ENCODE measurements at regions not wholly inside any gene's neighbourhood (a gene's known extent, or its start where the extent isn't known, plus 50 kb on each side); places are given as distances from the start of the nearest gene placed in this dataset.

DNA sequence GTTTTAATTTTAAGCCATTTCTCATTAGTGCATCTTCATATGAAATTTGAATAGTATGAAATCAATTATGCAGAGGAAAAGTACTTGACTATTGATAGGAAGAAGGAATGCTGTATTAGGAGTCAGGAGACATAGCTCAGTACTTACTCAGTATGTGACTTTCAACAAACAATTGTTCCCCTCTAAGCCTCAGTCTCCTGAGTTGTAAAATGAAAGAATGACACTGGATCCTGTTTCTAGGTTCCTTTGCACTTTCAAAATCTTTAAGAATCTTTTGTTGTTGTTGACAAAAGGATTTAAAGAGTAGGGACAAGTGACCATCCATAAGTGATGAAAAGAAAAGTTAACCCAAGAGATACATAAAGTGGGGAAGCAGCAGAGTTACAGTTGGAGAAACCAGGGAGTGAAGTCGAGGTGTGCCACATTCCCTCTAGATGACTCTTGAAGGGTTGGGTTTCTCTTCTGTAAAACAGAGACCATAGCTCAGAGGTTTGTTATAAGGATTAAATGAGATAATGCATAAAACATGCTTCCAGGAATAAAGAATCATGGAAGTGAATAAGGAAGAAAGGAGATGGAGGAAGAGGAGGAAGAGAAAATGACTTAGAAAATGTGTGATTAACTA, 105.7 kb upstream of the KCNJ15 start:
- DNase-seq (ENCODE audit: low spot score), result no peak

DNA sequence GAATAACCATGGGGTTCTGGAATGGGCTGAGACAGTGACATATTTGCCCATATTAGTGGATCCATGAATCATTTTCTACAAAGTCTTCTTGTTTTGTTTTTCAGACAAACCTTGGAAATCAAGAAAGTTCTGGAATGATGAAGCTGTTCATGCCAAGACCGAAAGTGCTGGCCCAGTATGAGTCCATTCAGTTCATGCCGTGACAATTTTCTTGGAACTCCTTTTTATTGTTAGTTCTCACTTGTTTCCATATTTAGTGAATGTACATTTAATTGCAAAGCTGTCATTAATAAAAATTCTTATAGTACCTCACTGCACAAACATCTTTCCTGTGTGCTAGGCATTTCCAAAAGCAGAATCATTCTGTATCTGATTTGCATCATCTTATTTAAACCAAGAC, 100.6 kb upstream of the KCNJ15 start:
- DNase-seq (ENCODE audit: low spot score), result no peak

DNA sequence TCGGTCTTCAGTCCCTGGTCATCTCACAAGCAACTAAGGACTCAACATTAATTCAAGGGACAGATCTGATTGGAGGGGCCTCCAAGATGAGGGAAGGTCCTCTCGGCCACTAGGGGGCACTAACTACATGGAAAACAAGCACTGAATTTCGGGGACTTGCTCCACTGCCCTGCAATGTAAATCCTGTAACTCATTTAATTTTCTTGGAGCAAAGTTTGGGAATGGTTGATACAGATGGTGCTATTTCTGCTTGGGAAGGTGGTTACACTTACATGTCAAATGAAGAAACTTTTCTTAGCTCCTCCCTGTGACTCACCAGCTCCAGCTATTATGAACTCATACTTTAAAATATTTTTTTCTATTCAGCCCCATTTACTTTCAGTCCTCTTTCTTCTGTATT, 97.4 kb upstream of the KCNJ15 start:
- DNase-seq (ENCODE audit: low spot score), result peak; percentile 52

DNA sequence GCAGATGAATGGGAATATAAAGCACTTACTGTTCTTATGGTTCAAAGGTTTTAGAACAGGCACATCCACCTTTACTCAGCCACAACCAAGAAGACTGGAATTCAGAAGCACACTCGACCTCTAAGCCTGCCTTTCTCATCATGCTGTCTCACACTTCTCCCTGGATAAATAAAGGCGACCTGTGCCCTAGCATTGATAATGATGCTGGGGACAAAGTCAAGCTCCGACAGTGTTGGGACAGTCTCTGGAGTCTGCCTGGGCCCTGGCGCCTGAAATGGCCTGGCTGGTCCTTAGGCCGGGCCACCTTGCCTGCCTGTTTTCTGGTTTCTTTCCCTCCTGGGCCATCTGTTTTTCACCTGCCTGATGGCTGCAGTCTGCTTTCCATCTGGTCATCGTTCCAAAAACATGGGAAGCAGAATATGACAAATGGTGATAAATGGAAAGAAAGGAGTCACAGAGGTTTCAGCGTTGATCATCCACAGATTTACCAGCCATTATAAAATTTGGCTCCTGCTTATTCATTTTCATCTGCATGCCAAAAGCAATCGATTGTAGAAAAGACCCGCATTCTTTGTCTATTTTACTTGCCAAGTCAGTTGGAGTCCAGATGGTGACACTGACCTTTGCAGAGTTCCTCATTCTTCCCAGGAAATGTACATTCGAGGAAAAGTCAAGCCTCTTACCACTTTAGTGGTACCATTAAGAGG, 91.2 kb upstream of the KCNJ15 start:
- DNase-seq (ENCODE audit: low spot score), result no peak

DNA sequence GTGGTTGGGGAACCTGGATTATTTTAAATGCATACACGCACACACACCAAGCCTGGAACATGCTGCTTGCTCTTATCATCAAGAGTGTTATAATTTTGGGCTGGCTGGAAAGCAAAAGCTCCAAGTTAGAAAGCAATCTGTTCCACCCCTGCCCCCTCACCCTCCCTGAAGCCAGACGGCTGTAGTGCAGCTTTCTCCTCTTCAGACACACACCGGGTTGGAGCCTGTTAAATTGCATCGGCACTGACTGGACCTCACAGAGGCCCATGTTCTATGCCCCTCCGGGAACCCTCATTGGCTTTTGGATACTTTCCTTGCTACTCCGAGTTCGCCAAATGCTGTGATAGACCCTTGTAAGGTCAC, 90.6 kb upstream of the KCNJ15 start:
- no peak for DNase-seq (ENCODE audit: low spot score)

DNA sequence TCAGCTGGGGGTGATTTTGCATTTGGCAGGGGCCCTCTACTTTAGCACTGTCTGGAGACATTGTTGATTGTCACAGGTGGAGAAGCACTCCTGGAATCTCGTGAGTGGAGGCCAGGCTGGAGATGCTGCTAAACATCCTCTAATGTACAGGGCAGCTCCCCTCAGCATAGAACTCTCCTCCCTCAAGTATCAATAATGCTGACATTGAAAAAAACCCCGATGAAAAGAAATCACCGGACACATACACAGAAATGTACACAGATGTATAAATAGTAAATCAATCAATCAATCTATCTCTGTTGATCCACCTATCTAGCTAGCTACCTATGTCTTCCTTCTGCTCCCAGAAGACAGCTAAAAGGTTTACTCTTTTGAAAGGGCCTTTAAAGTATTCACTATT, 89.4 kb upstream of the KCNJ15 start:
- DNase-seq (ENCODE audit: low spot score), result no peak

DNA sequence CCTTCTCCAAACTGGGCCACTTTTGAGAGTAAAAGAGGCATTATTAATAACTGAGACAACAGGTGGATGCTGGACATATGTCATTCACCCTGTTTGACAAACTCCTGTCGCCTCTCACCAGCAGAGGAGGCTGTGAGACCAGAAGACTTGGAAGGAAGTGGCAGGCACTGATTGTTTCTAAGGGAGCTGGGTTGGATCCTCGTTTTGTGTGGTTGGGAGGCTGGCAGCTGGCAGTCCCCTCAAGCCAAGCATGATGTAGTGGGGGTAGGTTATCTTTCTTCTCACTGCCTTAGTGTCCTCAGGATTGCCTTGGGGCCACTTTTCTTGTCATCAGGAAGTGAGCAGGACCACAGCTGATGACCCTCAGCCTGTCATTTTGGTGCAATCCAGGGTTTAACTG, 86.5 kb upstream of the KCNJ15 start:
- peak; percentile 59 for DNase-seq (ENCODE audit: low spot score)

DNA sequence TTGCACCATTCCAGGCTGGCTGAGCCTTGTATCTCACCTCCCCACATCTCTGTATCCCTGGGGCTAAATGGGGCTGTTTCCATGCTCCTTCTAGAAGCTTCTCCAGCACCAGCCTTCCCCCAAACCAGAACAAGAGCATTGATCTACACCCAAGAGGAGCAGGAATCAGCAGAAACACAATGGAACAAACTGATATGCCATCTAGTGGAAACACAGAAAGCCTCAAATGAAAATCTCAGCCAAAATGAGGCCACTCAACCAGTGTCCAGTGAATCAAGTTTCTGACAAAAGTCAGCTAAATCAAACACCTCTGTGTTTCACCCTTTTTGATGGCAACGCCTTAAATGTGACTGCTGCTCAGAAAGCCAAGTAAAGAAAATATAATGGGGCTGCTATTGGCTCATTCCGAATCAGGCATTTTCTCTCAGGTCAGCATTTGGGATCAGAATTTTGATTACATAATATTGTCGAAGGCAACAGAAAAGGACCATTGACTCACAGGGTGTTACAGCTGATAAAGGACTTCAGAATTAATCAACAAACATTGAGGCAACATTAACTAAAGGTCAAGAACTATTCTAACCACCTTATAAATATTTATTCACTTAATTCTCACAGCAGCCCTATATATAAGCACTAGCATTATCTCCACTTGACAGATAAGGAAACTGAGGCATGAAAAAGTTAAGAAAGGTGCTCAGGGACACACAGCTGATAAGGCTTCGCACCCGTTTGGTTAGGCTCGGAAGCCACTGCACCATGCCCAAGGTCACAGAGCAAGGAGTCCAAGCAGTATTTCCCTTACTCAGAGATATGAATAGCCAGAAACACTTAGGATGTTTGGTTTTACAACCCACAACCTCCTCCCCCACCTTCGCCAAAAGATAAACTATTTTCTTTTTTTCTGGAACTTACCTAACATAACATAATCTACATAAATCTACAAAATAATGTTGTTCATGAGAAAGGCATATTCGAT, 85.8 kb upstream of the KCNJ15 start:
- no peak for DNase-seq (ENCODE audit: low spot score)

DNA sequence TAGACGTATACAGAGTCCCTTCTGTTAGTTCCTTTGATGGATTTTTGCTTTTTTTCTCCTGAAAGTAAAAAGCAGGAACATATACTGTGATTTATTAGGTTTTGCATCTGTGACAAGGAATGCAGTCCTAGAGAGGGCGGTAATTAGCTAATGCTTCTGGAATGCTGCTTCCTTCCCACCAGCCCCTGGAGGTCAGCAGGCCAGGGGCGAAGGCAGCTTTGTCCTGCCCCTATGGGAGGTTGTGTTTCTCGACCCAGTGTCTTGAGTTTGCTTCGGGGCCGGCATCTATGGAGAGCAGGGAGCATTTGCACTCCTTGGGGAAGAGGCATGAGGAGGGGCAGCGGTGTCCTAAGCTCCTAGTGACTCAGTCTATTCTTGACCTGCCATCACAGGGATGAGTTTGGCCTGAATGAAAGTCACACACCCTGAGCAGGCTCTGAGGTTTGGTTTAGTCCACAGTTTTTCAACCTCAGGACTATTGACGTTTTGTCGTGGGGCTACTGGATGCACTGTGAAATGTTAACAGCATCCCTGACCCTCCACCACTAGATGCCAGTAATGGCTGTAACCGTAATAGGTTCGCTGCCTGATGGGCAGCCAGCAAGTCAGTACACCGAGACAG, 85.0 kb upstream of the KCNJ15 start:
- no peak for DNase-seq (ENCODE audit: low spot score)

DNA sequence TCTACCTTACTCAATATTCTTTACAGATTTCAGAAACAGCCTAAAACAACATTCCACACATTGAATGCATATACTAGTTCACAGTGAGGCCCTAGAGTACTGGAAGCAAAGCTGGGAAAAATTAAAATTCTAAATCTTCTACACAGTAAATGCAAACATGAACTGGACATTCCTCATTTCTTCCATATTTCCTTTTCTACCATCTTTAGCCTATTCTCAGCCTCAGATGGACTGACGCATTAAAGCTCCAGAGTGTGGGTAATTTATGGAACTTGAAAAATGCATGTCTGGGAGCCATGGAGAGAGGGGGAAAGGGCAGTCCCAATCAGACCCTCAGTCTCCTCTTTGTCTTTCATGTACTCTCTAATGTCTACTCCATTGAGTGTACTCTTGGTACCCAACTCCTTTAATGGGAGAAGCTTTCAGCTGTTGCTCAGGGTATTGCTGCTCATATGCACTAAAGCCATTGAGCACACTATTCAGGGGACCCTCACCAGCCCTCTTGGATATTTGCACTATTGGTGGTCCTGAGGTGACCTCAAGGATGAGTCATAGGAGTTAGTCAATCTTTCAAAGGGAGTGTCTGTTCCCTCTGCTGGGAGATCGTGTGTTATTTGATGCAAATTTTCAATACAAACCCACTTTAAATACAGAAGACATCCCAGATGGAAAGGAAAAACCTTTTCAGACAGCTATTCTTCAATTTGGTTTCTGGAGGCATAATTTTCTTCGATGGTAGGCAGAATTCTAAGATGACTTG, 83.3 kb upstream of the KCNJ15 start:
- no peak for DNase-seq (ENCODE audit: low spot score)

DNA sequence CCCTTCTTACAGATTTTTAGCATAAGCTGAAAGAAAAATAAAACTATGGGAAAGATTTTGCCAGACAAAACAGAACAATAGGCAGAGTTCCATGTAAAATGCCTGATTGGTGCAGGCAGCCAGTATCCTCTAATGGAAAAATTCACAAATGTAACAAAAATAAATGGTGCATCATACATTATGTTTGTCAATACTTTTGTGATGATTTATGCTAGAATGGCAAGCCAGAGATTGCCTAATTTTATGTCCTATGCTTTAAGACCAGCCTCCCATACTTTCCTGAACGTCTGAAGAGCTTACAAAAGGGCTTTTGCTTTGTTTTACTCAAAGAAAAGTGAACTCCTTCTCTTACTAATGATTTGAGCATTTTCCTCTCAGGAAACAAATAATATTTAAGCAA, 81.5 kb upstream of the KCNJ15 start:
- no peak for DNase-seq (ENCODE audit: low spot score)

DNA sequence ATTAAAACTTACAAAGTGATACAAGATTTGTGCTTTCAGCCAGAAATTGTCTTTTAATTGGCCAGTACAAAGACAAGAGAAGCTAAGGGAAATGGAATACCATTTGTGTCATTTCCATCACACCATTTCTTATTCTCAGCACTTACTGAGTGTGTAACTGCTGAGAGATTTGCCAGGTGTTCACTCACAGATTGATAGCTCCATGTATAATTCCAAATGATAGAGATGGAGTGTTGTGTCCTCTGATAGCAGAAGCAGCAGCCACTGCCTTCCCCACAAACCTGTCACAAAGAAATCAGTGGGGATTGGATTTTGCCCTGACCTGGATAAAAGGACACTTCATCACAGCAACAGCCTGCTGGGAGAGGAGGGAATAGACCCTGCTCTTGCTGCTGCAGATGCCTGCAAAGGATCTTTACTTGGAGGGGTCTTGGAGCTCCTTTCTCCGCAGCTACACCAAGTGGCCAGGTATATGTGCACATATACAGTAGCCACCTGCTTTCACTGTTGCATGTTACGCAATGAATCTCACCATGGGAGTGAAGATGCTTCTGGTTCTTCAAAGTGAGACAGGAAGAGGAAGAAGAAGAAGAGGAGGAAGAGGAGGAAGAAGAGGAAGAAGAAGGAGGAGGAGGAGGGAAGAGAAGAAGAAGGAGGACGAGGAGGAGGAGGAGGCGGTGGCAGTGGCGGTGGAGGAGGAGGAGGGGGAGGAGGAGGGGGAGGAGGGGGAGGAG, 78.7 kb upstream of the KCNJ15 start:
- no peak for DNase-seq (ENCODE audit: low spot score)

DNA sequence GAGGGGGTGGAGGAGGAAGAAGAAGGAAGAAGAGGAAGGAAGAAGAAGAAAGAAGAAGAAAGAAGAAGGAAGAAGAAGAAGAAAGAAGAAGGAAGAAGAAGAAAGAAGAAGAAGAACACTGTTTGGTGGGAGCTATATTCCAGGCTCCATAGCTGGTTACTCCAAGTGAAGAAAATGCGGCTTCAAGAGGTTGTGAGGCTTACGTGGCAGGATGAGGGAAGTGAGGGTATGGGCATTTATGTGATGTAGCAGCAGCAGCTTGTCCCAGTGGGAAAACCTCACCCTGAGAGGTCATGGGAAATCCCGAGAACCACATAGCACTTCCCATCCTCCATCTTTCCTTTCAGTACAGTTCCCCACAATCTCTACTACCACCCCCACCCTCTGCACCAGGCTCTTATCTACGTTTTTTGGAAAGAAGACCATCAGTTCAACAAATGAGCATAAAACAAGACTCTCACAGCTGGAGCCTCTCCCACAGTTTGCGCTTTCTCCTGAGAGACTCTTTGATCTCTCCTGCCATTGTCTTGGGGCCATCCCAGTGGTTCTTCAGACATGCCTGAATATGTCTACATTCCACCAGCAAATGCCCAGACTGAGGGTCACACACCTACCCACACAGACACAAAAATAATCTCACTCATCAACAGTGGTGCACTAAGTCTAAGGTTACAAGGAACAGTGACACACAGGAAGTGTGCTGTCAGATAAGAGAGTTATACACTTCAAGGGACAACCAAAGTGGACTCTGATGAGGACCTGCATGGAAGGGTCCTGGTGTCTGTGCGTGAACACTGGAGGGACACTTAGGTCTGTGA, 77.9 kb upstream of the KCNJ15 start:
- no peak for DNase-seq (ENCODE audit: low spot score)

DNA sequence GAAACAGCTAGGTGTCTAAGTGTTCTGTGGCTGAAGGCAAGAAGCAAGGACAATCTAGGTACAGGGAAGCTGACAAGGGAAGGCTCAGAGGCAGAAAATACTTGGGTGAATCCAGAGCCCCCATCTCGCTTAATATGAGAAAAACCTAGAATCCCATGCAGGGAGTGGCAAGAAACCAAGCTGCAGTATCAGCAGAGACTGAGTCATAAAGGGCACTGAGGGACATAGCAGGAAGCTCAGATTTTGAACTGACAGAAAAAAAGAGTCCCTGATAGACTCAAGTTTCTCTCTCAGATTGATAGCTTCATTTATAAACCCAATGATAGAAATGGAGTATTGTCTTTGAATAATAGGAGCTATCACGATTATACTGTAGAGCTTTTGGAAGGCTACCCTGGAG, 77.3 kb upstream of the KCNJ15 start:
- DNase-seq (ENCODE audit: low spot score), result no peak

DNA sequence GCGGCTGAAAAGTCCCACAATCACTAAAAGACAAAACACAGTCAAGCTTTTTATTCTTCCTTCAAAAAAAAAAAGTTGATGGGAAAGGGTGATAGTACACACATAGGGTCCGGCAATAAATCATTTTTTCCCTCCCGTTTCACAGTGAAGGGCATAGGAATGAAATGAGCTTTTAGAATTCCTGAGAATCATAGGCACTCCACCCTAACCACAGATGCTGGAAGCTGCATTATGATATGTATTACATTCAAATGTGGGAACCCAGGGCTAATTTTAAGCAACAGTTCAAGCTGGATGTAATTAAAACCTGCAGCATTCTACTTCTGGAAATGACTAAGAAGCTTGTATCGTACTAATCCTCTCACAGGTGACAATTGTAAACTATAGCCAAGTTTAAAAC, 75.7 kb upstream of the KCNJ15 start:
- no peak for DNase-seq (ENCODE audit: low spot score)

DNA sequence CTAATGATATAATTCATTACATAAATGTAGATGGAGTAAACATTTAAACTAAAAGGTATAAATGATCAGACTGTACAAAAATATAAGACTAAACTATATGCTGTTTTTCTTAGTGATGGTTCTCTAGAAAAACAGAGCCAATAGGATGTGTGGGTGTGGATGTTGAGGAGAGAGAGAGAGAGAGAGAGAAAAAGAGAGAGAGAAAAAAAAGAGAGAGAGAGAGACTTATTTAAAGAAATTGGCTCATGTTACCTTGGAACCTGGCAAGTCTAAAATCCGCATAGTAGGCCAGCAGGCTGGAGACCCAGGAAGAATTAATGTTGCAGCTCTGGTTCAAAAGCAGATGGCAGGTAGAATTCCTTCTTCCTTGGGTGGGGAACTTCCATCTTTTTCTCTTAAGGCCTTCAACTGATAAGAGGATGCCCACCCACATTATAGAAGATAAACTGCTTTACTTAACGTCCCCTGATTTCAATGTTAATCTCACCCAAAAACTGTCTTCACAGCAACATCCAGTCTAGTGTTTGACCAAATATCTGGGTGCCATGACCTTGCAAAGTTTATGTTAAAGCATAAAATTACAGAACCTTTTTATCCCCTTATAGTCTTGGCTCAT, 74.3 kb upstream of the KCNJ15 start:
- DNase-seq (ENCODE audit: low spot score), result no peak

DNA sequence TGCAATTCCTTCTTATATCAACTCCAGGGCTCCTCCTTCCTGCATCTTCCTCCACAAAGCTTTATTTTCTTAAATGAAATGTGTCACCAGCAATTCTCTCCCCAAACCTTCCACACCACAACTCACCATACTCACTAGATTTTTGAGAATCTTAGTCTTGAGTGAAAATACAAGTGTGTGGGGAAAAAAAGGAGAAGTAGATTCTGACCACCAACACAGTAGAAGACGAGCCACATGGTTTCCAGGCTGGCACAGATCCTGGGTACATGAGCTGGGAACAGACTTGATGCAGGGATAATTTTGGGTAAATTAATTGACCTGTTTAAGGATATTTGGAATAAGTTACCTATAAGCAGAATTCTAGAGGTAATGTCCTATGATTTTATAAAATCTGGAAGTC, 72.8 kb upstream of the KCNJ15 start:
- no peak for DNase-seq (ENCODE audit: low spot score)

DNA sequence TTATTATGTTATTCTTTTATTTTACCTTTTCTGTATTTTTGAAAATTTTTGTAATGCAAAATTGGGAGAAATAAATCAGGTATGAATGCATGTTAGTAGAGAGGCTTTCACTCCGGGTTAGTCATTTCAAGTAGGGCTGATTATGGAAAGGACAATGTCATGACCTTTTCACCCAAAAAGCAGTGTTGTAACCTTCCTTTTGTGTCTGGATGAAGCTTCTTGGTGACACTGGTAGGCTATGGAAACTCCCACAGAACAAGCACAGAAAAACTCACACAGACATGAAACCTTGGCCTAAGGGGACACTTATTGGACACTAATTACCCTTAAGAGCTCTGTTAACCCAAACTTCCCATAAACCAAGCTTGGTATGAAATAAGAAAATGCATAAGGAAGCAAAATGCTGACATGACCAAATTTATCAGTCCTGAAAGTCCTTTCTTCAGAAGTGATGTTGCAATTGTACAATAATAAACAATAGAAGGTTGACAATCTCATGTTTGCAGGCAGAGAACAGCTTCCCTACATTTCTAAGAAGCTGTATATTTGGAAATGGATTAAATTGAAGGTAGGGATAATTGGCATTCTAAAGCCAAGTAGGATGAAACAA, 70.0 kb upstream of the KCNJ15 start:
- DNase-seq (ENCODE audit: low spot score), result no peak

DNA sequence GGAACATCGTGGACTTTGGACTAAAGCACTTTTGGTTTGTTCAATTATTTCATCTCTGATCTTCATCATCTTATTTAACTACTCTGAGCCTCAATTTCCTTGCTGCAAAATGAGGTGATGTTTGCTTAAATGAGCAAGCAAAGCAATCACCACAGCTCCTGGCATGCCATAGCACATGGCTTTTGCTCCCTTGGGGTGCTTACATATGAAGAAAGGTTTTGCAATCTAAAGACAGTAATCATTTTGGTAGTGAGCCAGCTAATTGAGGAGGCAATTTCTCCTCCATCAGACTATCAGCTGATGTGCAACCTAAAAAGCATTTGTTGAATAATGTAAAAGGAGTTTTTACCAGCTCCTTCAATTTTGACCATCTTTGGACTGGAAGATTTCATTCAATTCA, 68.8 kb upstream of the KCNJ15 start:
- no peak for DNase-seq (ENCODE audit: low spot score)
